Type B pancreatic cell (in vitro differentiated cells): ENCODE measurements at regions not wholly inside any gene's neighbourhood (a gene's known extent, or its start where the extent isn't known, plus 50 kb on each side); places are given as distances from the start of the nearest gene placed in this dataset.
"Not testable (repeated sequence)": the region's sequence is repeated elsewhere in the genome, so short reads cannot be mapped to it uniquely, and the experiment has no call there.

Experiments
- DNase-seq: peaks from one replicate; pipeline ENCODE4 v3.0.0; 2021; ENCODE audit warnings: mixed read lengths; ENCODE audit not compliant: unreplicated experiment; ENCODE audit errors: extremely low spot score
- H3K27ac Mint-ChIP-seq: 2 replicates; pipeline ENCODE4 v1.8.0; 2021; ENCODE audit warnings: mild to moderate bottlenecking, mixed read lengths
- H3K27me3 Mint-ChIP-seq: 2 replicates; pipeline ENCODE4 v1.8.0; 2021; ENCODE audit warnings: mixed read lengths
- H3K36me3 Mint-ChIP-seq: 2 replicates; pipeline ENCODE4 v1.8.0; 2021; ENCODE audit warnings: mixed read lengths
- H3K4me1 Mint-ChIP-seq: one replicate; pipeline ENCODE4 v1.8.0; 2021; ENCODE audit warnings: mixed read lengths; ENCODE audit not compliant: unreplicated experiment
- H3K4me3 Mint-ChIP-seq: 2 replicates; pipeline ENCODE4 v1.8.0; 2021; ENCODE audit warnings: mild to moderate bottlenecking, mixed read lengths
- H3K9me3 Mint-ChIP-seq: 2 replicates; pipeline ENCODE4 v1.8.0; 2021; ENCODE audit warnings: mixed read lengths
- TF ChIP-seq, protein P1 (sequence below): fragments of 200-600 bp; sonication (generic); conservative IDR thresholded peaks from 2 replicates; pipeline ENCODE4 v1.5.0; 2021; ENCODE audit warnings: antibody characterized with exemption, mild to moderate bottlenecking

- Mint-ChIP-seq H3K4me1 (no peaks in the 10 kb centered on the region), H3K4me3 (no peak overlapping the region), H3K27ac (no peak overlapping the region), H3K9me3 (no peaks in the 10 kb centered on the region), H3K27me3 (no peaks in the 10 kb centered on the region), H3K36me3 (no peaks in the 10 kb centered on the region)
- no peak for DNase-seq
- TF ChIP-seq, protein P1, sequence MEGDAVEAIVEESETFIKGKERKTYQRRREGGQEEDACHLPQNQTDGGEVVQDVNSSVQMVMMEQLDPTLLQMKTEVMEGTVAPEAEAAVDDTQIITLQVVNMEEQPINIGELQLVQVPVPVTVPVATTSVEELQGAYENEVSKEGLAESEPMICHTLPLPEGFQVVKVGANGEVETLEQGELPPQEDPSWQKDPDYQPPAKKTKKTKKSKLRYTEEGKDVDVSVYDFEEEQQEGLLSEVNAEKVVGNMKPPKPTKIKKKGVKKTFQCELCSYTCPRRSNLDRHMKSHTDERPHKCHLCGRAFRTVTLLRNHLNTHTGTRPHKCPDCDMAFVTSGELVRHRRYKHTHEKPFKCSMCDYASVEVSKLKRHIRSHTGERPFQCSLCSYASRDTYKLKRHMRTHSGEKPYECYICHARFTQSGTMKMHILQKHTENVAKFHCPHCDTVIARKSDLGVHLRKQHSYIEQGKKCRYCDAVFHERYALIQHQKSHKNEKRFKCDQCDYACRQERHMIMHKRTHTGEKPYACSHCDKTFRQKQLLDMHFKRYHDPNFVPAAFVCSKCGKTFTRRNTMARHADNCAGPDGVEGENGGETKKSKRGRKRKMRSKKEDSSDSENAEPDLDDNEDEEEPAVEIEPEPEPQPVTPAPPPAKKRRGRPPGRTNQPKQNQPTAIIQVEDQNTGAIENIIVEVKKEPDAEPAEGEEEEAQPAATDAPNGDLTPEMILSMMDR = no peak
Observed at GRCh38 chr1:96214982-96215381, 506.6 kb upstream of the PTBP2 start.

- H3K9me3 Mint-ChIP-seq = no peaks in the 10 kb centered on the region
- no peaks in the 10 kb centered on the region for H3K36me3 Mint-ChIP-seq
- TF ChIP-seq, protein P1 = no peak
- H3K27me3 Mint-ChIP-seq = no peaks in the 10 kb centered on the region
- no peak for DNase-seq
- H3K4me1 Mint-ChIP-seq = no peaks in the 10 kb centered on the region
- H3K4me3 Mint-ChIP-seq = no peak overlapping the region
- no peak overlapping the region for H3K27ac Mint-ChIP-seq
Observed at GRCh38 chr1:96220651-96221050, 500.9 kb upstream of the PTBP2 start.

DNA sequence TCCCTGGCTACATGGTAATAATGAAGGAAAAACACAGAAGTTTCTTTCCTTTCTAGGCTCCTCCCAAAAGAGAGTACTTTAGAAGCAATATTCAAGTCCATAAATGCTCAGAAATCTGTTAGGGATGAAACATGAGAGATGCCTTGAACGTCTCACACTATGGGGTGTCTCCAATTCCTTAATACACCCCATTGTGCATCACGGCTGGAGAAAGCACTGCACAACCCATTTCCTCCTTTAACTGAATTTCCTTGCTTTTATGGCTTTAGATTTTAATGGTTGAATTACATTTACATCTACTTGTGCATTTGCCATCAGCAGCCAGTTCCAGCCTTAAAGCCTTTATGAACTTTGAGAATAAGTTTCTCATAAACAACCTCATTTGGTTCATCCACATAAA, 498.9 kb upstream of the PTBP2 start:
- no peaks in the 10 kb centered on the region for H3K9me3 Mint-ChIP-seq
- no peaks in the 10 kb centered on the region for H3K36me3 Mint-ChIP-seq
- no peak overlapping the region for H3K4me3 Mint-ChIP-seq
- H3K27ac Mint-ChIP-seq = no peak overlapping the region
- TF ChIP-seq, protein P1 = no peak
- no peaks in the 10 kb centered on the region for H3K27me3 Mint-ChIP-seq
- no peaks in the 10 kb centered on the region for H3K4me1 Mint-ChIP-seq
- DNase-seq = no peak

DNA sequence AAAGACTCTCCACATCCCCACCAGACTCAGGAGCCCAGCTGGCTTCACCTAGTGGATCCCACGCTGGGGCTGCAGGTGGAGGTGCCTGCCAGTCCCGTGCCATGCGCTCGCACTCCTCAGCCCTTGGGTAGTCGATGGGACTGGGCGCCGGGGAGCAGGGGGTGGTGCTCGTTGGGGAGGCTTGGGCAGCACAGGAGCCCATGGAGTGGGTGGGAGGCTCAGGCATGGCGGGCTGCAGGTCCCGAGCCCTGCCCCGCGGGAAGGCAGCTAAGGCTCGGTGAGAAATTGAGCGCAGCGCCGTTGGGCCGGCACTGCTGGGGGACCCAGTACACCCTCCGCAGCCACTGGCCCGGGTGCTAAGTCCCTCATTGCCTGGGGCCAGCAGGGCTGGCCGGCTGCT, 497.4 kb upstream of the PTBP2 start:
- not testable (repeated sequence) for H3K4me3 Mint-ChIP-seq, H3K4me1 Mint-ChIP-seq, H3K27me3 Mint-ChIP-seq, H3K27ac Mint-ChIP-seq, DNase-seq, H3K9me3 Mint-ChIP-seq, H3K36me3 Mint-ChIP-seq

GRCh38 chr1:96233422-96233821, 488.2 kb upstream of the PTBP2 start:
- no peaks in the 10 kb centered on the region for H3K27me3 Mint-ChIP-seq
- no peak overlapping the region for H3K4me3 Mint-ChIP-seq
- TF ChIP-seq, protein P1 = no peak
- H3K4me1 Mint-ChIP-seq = peaks cover 12% of the 10 kb centered on the region
- H3K36me3 Mint-ChIP-seq = no peaks in the 10 kb centered on the region
- no peaks in the 10 kb centered on the region for H3K9me3 Mint-ChIP-seq
- H3K27ac Mint-ChIP-seq = no peak overlapping the region
- no peak for DNase-seq

DNA sequence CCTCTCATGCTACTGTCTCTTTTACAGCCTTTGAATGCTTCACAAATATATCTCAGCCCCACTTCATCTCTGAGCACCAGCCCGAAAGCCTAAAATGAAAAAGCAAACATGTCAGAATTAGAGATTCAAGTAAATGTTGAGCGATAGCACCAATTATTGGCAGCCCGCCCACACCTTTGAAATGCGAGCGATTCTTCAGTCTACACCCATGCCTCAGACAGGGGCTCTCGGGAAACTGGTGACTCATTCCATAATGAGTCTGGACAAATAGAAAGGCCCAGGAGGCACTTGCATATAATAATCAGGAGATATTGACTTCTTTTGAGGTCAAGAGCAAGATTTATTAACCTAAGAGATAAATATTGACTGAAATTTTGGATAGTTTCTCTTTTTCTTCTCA, 487.3 kb upstream of the PTBP2 start:
- no peaks in the 10 kb centered on the region for H3K27me3 Mint-ChIP-seq
- DNase-seq = no peak
- H3K4me1 Mint-ChIP-seq = peaks cover 12% of the 10 kb centered on the region
- H3K9me3 Mint-ChIP-seq = no peaks in the 10 kb centered on the region
- peak overlapping the region; percentile 14 for H3K4me3 Mint-ChIP-seq
- H3K27ac Mint-ChIP-seq = no peak overlapping the region
- H3K36me3 Mint-ChIP-seq = no peaks in the 10 kb centered on the region
- TF ChIP-seq, protein P1 = no peak
